Lower lobe of right lung (tissue), 2 donors: ENCODE measurements at regions not wholly inside any gene's neighbourhood (a gene's known extent, or its start where the extent isn't known, plus 50 kb on each side); places are given as distances from the start of the nearest gene placed in this dataset.

ENCODE experiments used
- ATAC-seq, 2 donors: fragments of 200-7000 bp; cut with Tn5 transposase; one replicate each; pipeline ENCODE4 v1.9.1; 2020 to 2022; ENCODE audit warnings: mild to moderate bottlenecking in 2 of 2, moderate library complexity in 2 of 2
- DNase-seq: peaks from one replicate; pipeline ENCODE4 v3.0.0-alpha.2; 2020
- H3K27ac ChIP-seq: fragments of 200-600 bp; one replicate; pipeline ENCODE4 v1.8.0; 2022
- H3K27me3 ChIP-seq: fragments of 200-600 bp; one replicate; pipeline ENCODE4 v1.8.0; 2022; ENCODE audit warnings: low read depth
- H3K36me3 ChIP-seq: fragments of 200-600 bp; one replicate; pipeline ENCODE4 v1.8.0; 2022; ENCODE audit warnings: mild to moderate bottlenecking
- H3K4me1 ChIP-seq: fragments of 200-600 bp; one replicate; pipeline ENCODE4 v1.8.0; 2022
- H3K4me3 ChIP-seq: fragments of 200-600 bp; one replicate; pipeline ENCODE4 v1.8.0; 2022; ENCODE audit warnings: mild to moderate bottlenecking
- H3K9me3 ChIP-seq: fragments of 200-600 bp; one replicate; pipeline ENCODE4 v1.8.0; 2022
- intact Hi-C: fragments of 100-400 bp; cut with DNase I; formaldehyde crosslinking; loops from one replicate; pipeline ENCODE4 v1.11.0; 2022
- TF ChIP-seq, protein P1 (sequence below): fragments of 200-600 bp; IDR thresholded peaks from one replicate; pipeline ENCODE4 v1.8.0; 2022; ENCODE audit warnings: antibody characterized with exemption, mild to moderate bottlenecking
- donor health status: DM: no; HTN: yes; CAD: no; lungs with severe emphysema.

DNA sequence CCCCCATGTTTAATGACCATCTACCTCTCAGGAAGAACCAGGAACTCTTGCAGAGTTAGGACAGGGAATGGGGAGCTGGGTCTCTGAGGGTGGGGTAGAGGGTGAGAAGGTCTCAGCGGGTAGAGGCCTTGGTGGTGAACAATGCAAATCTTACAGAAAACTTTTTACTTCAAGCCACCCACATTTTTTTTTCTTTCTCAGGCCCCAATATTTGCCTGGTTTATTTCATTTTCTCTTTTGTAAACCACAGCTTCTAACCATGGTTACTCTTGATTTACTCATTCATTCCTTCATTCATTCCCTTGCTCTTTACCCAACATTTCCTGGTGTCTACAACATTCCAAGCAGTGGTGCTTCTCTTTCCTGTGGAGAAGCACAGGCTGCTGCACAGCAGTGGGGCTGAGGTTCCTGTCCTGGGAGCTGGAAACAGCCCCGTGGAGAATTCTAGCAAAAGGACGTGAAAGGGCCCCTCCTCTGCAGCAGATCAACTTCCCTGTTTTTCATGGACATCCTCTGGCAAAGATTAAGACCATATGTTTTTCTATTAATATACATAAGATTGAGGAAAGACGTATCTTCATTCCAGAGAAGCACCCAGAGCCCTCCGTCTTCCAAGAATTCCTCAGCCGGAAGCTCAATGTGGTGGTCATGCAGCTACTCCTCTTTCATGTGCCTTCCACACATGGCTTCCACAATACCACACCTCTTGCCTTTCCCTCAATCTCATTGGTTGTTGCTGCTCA, 224.4 kb upstream of the SESN3 start:
- DNase-seq (no peak), ATAC-seq (no peak)
- H3K36me3 ChIP-seq: no peaks in the 10 kb centered on the region
- H3K9me3 ChIP-seq: no peaks in the 10 kb centered on the region
- H3K4me3 ChIP-seq: no peak overlapping the region
- H3K27me3 ChIP-seq: no peaks in the 10 kb centered on the region
- H3K27ac ChIP-seq: no peak overlapping the region
- intact Hi-C loops: no loop called here
- TF ChIP-seq, protein P1, sequence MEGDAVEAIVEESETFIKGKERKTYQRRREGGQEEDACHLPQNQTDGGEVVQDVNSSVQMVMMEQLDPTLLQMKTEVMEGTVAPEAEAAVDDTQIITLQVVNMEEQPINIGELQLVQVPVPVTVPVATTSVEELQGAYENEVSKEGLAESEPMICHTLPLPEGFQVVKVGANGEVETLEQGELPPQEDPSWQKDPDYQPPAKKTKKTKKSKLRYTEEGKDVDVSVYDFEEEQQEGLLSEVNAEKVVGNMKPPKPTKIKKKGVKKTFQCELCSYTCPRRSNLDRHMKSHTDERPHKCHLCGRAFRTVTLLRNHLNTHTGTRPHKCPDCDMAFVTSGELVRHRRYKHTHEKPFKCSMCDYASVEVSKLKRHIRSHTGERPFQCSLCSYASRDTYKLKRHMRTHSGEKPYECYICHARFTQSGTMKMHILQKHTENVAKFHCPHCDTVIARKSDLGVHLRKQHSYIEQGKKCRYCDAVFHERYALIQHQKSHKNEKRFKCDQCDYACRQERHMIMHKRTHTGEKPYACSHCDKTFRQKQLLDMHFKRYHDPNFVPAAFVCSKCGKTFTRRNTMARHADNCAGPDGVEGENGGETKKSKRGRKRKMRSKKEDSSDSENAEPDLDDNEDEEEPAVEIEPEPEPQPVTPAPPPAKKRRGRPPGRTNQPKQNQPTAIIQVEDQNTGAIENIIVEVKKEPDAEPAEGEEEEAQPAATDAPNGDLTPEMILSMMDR: no peak
- H3K4me1 ChIP-seq: peaks cover 20% of the 10 kb centered on the region

DNA sequence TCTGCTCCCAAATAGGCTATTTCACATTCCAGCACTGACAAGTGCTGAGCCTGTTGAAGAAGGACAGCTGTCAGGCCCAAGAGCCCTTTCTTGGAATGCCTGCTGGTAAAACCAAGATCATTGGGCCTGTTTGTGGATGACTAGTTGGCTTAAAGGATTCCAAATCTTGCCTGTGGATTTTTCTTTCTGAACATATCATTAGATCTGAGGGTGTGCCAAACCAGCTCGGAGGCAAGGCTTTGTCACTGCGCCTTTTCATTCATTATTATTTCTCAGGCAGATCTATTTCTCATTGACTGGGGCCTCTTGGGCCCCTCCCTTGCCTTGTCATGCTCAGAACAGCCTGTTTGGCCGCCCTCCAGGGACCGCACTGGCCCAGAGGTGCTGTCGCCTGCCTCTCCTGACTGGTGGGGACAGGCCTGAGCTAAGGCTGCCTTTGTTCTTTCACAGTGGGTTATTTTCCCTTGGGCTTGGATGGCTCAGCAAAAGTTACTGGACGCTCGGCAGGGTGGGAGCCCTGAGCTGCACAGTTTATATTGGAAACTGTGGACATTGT, 222.7 kb upstream of the SESN3 start:
- TF ChIP-seq, protein P1: no peak
- ATAC-seq (peak; percentile 57 to 72), DNase-seq (peak; percentile 61)
- intact Hi-C loops: no loop called here
- Histone ChIP-seq H3K27me3 (no peaks in the 10 kb centered on the region), H3K36me3 (no peaks in the 10 kb centered on the region), H3K4me1 (peaks cover 6% of the 10 kb centered on the region), H3K27ac (no peak overlapping the region), H3K4me3 (no peak overlapping the region), H3K9me3 (no peaks in the 10 kb centered on the region)

- Histone ChIP-seq H3K9me3 (no peaks in the 10 kb centered on the region), H3K4me1 (peaks cover 6% of the 10 kb centered on the region), H3K27ac (no peak overlapping the region), H3K36me3 (no peaks in the 10 kb centered on the region), H3K27me3 (no peaks in the 10 kb centered on the region), H3K4me3 (no peak overlapping the region)
- TF ChIP-seq, protein P1: no peak
- DNase-seq (no peak), ATAC-seq (no peak)
- intact Hi-C loops: no loop called here
Observed at GRCh38 chr11:95451682-95452081, 220.7 kb upstream of the SESN3 start.

DNA sequence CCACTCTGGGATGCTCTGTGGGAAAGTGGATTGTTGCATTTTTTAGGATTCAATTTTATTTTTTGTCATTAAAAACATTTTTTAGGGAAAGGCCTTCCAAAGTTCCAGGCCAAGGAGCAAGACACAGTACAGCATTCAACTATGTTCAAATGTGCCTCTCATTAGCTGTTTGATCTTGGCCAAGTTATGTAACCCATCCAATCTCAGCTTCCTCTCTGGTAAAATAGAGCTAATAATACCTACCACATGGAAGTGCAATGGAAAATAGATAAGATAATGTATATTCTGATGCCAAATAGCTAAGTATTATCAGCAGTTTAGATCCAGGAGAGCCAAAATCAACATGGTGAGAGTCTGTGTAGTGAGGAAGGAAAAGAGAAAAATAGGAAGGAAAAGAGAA, 220.3 kb upstream of the SESN3 start:
- Histone ChIP-seq H3K4me3 (no peak overlapping the region), H3K9me3 (no peaks in the 10 kb centered on the region), H3K27me3 (no peaks in the 10 kb centered on the region), H3K4me1 (peaks cover 6% of the 10 kb centered on the region), H3K36me3 (no peaks in the 10 kb centered on the region), H3K27ac (no peak overlapping the region)
- DNase-seq (no peak), ATAC-seq (no peak)
- TF ChIP-seq, protein P1: no peak
- intact Hi-C loops: no loop called here

GRCh38 chr11:95450547-95451123, 219.6 kb upstream of the SESN3 start:
- TF ChIP-seq, protein P1: no peak
- Histone ChIP-seq H3K4me1 (peaks cover 6% of the 10 kb centered on the region), H3K4me3 (no peak overlapping the region), H3K36me3 (no peaks in the 10 kb centered on the region), H3K27ac (no peak overlapping the region), H3K27me3 (no peaks in the 10 kb centered on the region), H3K9me3 (no peaks in the 10 kb centered on the region)
- DNase-seq (no peak), ATAC-seq (no peak)
- intact Hi-C loops: no loop called here
